ENCODE measurements at regions not wholly inside any gene's neighbourhood (a gene's known extent, or its start where the extent isn't known, plus 50 kb on each side); places are given as distances from the start of the nearest gene placed in this dataset.

DNA sequence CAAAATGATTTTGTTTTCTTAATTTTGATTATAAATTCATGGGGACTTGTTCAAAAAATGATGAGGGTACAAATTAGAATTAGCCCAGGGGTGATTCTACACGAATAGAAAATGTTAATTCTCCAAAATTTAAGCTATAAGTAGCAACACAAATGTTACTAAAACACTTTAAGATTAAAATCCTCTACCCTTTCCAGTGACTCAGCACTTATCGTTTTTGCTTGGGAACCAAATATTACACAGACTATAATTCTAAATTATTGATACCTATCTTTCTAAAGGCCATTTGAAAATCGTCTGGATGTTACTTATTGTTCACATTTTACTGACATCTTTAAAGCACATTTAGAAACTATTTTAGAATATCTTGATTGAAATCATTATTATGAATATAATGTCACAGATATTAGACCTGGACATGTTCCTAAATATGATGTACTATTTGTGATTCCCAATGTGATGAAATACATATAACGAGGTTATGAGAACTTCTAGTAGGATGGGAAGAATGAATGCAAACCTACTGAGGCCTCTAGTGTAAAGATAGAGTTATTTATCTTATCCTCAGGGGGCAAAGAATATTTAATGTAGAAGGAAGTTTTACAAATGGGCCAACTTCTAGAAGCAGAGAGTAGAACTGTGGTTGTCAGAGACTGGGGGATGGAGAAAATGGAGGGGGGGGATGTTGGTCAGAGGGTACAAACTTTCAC is 132.0 kb upstream of the TP63 start:
- TF ChIP-seq ZFX (IDR thresholded peaks at IDR 0.05), result no peak
- TF ChIP-seq, protein P1, sequence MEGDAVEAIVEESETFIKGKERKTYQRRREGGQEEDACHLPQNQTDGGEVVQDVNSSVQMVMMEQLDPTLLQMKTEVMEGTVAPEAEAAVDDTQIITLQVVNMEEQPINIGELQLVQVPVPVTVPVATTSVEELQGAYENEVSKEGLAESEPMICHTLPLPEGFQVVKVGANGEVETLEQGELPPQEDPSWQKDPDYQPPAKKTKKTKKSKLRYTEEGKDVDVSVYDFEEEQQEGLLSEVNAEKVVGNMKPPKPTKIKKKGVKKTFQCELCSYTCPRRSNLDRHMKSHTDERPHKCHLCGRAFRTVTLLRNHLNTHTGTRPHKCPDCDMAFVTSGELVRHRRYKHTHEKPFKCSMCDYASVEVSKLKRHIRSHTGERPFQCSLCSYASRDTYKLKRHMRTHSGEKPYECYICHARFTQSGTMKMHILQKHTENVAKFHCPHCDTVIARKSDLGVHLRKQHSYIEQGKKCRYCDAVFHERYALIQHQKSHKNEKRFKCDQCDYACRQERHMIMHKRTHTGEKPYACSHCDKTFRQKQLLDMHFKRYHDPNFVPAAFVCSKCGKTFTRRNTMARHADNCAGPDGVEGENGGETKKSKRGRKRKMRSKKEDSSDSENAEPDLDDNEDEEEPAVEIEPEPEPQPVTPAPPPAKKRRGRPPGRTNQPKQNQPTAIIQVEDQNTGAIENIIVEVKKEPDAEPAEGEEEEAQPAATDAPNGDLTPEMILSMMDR (conservative IDR thresholded peaks at IDR 0.05), result no peak
- H3K27ac ChIP-seq, result no peak overlapping the region

DNA sequence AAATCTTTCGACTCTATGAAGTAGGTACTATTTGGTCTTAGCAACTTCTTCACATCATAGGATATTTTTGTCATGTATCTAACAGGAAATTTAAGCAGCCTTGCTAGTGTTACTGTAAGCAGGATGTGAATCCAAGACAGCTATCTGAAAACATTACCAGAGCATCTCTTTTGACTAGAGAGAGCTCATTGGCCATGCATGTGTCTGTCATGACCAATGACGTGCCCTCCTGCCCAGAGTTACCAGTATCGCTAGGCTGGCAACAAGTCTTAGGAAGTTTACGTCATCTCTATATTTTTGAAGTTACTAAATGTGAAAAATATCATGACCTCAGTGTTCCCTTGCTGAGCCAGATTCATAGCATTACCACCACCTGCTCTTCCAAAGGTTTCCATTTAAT is 130.9 kb upstream of the TP63 start:
- no peak for TF ChIP-seq ZFX (IDR thresholded peaks at IDR 0.05)
- TF ChIP-seq, protein P1 (conservative IDR thresholded peaks at IDR 0.05), result no peak
- no peak overlapping the region for H3K27ac ChIP-seq

DNA sequence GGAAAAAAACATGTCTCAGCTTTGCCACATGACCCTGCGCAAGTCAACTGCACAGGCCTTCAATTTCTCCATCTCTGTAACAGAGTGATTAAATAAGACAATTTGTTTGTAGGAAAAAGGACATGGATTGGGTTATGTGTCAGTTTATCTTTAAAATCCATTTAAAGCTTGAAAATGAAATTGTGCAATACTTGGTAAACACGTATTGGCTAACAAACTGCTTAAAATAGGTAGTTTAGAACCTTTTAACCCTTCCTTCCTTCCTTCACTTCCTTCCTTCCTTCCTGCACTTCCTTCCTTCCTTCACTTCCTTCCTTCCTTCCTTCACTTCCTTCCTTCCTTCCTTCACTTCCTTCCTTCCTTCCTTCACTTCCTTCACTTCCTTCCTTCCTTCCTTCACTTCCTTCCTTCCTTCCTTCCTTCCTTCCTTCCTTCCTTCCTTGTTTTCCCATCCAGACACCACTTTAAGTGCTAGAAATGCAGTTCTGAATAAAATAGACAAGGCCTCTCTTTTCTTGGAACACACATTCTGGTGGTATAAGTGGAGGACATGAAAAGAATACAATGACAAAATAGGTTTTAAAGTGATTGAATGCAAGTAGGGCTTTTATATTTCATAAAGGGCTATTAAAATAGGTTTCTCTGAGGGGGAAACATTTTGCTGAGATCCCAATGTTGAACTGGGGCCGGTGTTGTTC is 130.2 kb upstream of the TP63 start:
- no peak for TF ChIP-seq ZFX (IDR thresholded peaks at IDR 0.05)
- TF ChIP-seq, protein P1 (conservative IDR thresholded peaks at IDR 0.05), result no peak
- H3K27ac ChIP-seq, result no peak overlapping the region

DNA sequence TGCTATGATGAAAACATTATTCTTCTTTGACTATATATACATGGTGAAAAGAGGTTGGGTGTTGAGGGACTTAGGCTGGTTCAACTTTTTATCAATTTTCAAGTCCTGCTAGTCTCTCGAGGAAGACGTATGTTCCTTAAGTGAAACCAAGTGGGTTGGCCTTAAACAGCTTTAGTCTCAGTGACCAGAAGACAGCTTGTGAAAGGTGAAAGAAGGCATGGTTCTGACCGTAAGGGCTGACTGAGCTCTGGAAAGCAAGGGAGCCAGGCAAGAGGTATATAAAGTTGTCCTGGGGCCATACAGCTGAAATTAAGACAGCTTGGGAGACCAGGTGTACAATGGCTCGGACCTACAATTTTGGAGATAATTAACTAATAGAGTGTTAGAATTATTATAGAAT is 128.9 kb upstream of the TP63 start:
- no peak overlapping the region for H3K27ac ChIP-seq
- TF ChIP-seq, protein P1 (conservative IDR thresholded peaks at IDR 0.05), result no peak
- no peak for TF ChIP-seq ZFX (IDR thresholded peaks at IDR 0.05)

DNA sequence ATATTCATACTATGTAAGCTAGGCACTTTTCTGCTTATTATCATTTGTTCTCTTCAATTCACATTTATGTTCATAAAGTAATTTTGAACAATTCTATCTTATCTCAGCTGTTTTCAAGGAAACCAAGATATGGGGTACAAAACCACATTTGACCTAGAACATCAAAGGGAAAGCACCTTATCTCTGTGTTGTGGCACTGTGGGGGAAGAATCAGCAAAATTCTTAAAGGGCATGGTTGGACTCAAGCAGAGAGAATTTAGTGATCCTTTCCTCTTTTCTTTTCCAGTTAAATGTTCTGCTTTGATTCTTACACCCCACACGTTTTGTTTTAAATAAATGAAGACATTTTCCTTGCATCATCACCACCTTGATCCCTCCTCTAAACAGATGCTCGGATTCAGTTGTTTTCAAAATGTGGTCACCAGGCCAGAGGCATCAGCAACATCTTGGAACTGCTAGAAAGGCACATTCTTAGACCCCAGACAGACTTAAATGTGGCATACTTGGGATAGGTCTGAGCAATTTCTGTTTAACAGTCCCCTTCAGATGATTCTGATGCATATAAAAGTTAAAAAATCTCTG is 128.4 kb upstream of the TP63 start:
- no peak overlapping the region for H3K27ac ChIP-seq
- TF ChIP-seq, protein P1 (conservative IDR thresholded peaks at IDR 0.05), result no peak
- TF ChIP-seq ZFX (IDR thresholded peaks at IDR 0.05), result no peak

DNA sequence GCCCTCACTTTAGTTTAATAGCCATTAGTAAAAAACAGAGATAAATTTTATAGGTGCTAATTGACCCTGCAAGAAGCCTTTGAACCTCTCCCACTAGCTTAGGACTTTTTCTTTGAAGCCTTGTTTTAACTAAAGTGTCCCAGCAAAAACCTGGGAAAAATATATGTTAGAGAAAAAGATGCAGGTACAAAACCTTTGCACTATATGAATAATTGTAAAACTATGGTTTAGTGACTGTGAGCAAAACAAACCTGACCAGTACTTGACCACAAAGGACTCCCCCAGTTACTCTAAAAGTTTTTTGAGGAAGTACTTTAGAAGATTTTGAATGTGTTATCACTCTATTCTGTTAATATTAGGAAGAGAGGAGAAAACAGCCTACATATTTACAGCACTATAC is 123.3 kb upstream of the TP63 start:
- no peak overlapping the region for H3K27ac ChIP-seq
- TF ChIP-seq ZFX (IDR thresholded peaks at IDR 0.05), result no peak
- TF ChIP-seq, protein P1 (conservative IDR thresholded peaks at IDR 0.05), result no peak

Measured in C4-2B (cell line).